ENCODE measurements at regions not wholly inside any gene's neighbourhood (a gene's known extent, or its start where the extent isn't known, plus 50 kb on each side); places are given as distances from the start of the nearest gene placed in this dataset.

DNA sequence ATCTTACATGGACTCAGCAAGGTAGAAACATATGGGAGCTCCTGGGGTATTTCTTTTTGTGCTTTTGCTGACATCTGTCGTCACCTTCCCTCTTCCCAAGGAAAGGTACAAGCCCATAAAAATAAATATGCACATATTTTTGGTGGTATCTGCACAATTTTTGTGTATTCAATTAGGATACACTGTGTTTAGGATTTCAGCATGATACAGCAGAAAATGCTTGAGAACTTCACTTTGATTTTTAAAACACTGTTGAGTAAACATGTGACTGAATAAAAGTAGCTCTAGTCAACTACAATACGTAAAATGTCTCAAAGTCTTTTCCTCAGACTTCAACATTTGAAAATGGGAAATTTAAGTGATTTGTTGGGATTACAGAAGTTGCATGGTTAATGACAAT is 99.4 kb upstream of the SPANXC start:
- in situ Hi-C loops (cut with MboI; ENCODE audit: low sequenced_read_pairs), result no loop called here
- peak; percentile 1 for DNase-seq
- intact Hi-C loops (cut with micrococcal nuclease), result no loop called here

More for the DNA sequence above, 99.4 kb upstream of the SPANXC start:
- BruUV-seq (replicated peaks), result no TSS peak
- no peak overlapping the region for H2AFZ ChIP-seq (replicated peaks; ENCODE audit: low read length, poor library complexity)
- CTCF ChIA-PET, result interaction anchor here (1.1 kb wide), 1 partner anchor 65 kb away, joined by 3 read pairs; no protein-coding TSS in a partner anchor
- H2AK9ac ChIP-seq (replicated peaks; ENCODE audit: low read depth, low read length, poor library complexity), result no peak overlapping the region
- no peaks in the 10 kb centered on the region for H4K20me1 ChIP-seq (ENCODE audit: insufficient read depth, low read length)
- H2BK15ac ChIP-seq (ENCODE audit: low read depth, low read length), result no peak overlapping the region
- H2AK5ac ChIP-seq (ENCODE audit: low read depth, low read length), result no peak overlapping the region
- peak overlapping the region; percentile 59; the same call in 1 of the 2 replicates for H3K4ac ChIP-seq (ENCODE audit: low read depth, low read length)
- H3K4me1 ChIP-seq (ENCODE audit: control insufficient read depth, insufficient read depth, low read length), result no peaks in the 10 kb centered on the region
- POLR2A ChIA-PET (ENCODE audit: unreplicated experiment), result no interaction called here
- H3K4me2 ChIP-seq (ENCODE audit: low read depth, low read length), result peak overlapping the region; percentile 89
- no peaks in the 10 kb centered on the region for H3K79me1 ChIP-seq (ENCODE audit: low read depth in 1 of 2, low read length in 2 of 2)
- TF ChIP-seq MAFK (IDR thresholded peaks at IDR 0.05; ENCODE audit: low read depth, low read length) (no peak), NFE2L2 (IDR thresholded peaks at IDR 0.05; ENCODE audit: low read depth, low read length) (peak; percentile 34; the same call in 1 of the 2 replicates)
- H3K36me3 ChIP-seq (ENCODE audit: control insufficient read depth, insufficient read depth, low read length), result no peaks in the 10 kb centered on the region
- H3K18ac ChIP-seq (ENCODE audit: low read depth, low read length), result peak overlapping the region; percentile 23; the same call in 1 of the 2 replicates
- dilution Hi-C loops (cut with HindIII; ENCODE audit: low sequenced_read_pairs, unreplicated experiment), result no loop called here
- peak overlapping the region; percentile 69 for H2BK5ac ChIP-seq (ENCODE audit: low read depth, low read length, poor library complexity, severe bottlenecking)
- H2BK120ac ChIP-seq (ENCODE audit: low read depth, low read length), result 0 out of 2 replicates have a peak overlapping the region, but pooled peaks have one; percentile 14
- no peaks in the 10 kb centered on the region for H3K27me3 ChIP-seq (ENCODE audit: control insufficient read depth, insufficient read depth, low read length)
- H4K5ac ChIP-seq (ENCODE audit: low read depth, low read length), result no peak overlapping the region
- H3K23ac ChIP-seq (ENCODE audit: low read depth, low read length), result no peak overlapping the region
- no peak overlapping the region for H3K14ac ChIP-seq (replicated peaks; ENCODE audit: low read depth, low read length)
- H3K4me3 ChIP-seq (ENCODE audit: insufficient read depth, low read depth, low read length), result no peak overlapping the region
- no peak overlapping the region for H4K8ac ChIP-seq (ENCODE audit: low read depth in 2 of 2, low read length in 2 of 2)
- peak overlapping the region; percentile 75; the same call in 1 of the 2 replicates for H3K27ac ChIP-seq (ENCODE audit: insufficient read depth, low read length)
- peak overlapping the region; percentile 1; the same call in 1 of the 2 replicates for H4K91ac ChIP-seq (ENCODE audit: insufficient read depth, low read depth, low read length)
- no peaks in the 10 kb centered on the region for H3K9me3 ChIP-seq (ENCODE audit: control insufficient read depth, insufficient read depth, low read length)
- no peak overlapping the region for H3K9ac ChIP-seq (ENCODE audit: low read depth, low read length)
- no peak overlapping the region for H2BK20ac ChIP-seq (ENCODE audit: low read depth, low read length)
- no CpG with 5 or more reads among the region's 2 CpGs for WGBS, 2 experiments (ENCODE audit: extremely low coverage in 2 of 2, insufficient read length in 1 of 2)
- peak overlapping the region; percentile 26; the same call in 1 of the 2 replicates for H3K56ac ChIP-seq (ENCODE audit: extremely low read depth, insufficient read depth, low read length)
- ATAC-seq (ENCODE audit: low read depth), result no peak; the same call in 1 of the 2 replicates
- no peaks in the 10 kb centered on the region for H3K9me1 ChIP-seq (ENCODE audit: insufficient read depth, low read length)
